SK-N-SH (cell line): ENCODE measurements at regions not wholly inside any gene's neighbourhood (a gene's known extent, or its start where the extent isn't known, plus 50 kb on each side); places are given as distances from the start of the nearest gene placed in this dataset.

Source experiments
- CTCF ChIA-PET: fragments of 300-600, 350-600 bp; formaldehyde crosslinking; extraction: SDS; loops from one replicate; lab custom pipeline; 2021; lab: Yijun Ruan, JAX
- POLR2A ChIA-PET: fragments of 350-600 bp; sonication (Branson Sonifier 250); formaldehyde crosslinking; extraction: SDS; loops from one replicate; lab custom pipeline; 2020; ENCODE audit warnings: antibody characterized with exemption, inconsistent platforms; lab: Yijun Ruan, JAX
- DNase-seq: peaks from one replicate; pipeline ENCODE4 v3.0.0; 2012
- H2AFZ ChIP-seq: fragments of 200-600 bp; sonication (generic); 2 replicates; pipeline ENCODE4 v1.8.1; 2016; ENCODE audit warnings: antibody characterized with exemption, mild to moderate bottlenecking, low read depth
- H3F3A ChIP-seq: fragments of 200-600 bp; sonication (generic); replicated peaks from 2 replicates; pipeline ENCODE3; 2016; ENCODE audit warnings: antibody characterized with exemption, mild to moderate bottlenecking; ENCODE audit not compliant: insufficient read depth
- H3K27ac ChIP-seq, 2 experiments: fragments of 200-500 bp in 1 of 2; fragments of 200-600 bp in 1 of 2; sonication (Bioruptor generic) in 1 of 2; sonication (generic), shearing (Covaris generic) in 1 of 2; 2 replicates each; pipeline versions ENCODE4 v1.5.1 to v1.6.1; 2014 to 2016; ENCODE audit warnings: low read depth in 2 of 2, inconsistent platforms in 1 of 2, low read length in 1 of 2, mild to moderate bottlenecking in 1 of 2, mixed read lengths in 1 of 2
- H3K27me3 ChIP-seq: fragments of 200-600 bp; sonication (generic), shearing (Covaris generic); 2 replicates; pipeline ENCODE4 v1.6.1; 2016; ENCODE audit warnings: mixed run types; ENCODE audit not compliant: insufficient read depth
- H3K36me3 ChIP-seq, 2 experiments: fragments of 200-500 bp in 1 of 2; fragments of 200-600 bp in 1 of 2; sonication (Bioruptor generic) in 1 of 2; sonication (generic) in 1 of 2; replicated peaks in 1 of 2; 2 replicates each; pipeline versions ENCODE3 to v1.5.1; 2014 to 2016; ENCODE audit warnings: low read length in 1 of 2, mild to moderate bottlenecking in 1 of 2; ENCODE audit not compliant: insufficient read depth in 2 of 2, control insufficient read depth in 1 of 2
- H3K4me1 ChIP-seq, 2 experiments: fragments of 200-500 bp in 1 of 2; fragments of 200-600 bp in 1 of 2; sonication (Bioruptor generic) in 1 of 2; sonication (generic), shearing (Covaris generic) in 1 of 2; 2 replicates each; pipeline versions ENCODE4 v1.5.1 to v1.6.1; 2014 to 2016; ENCODE audit warnings: low read depth in 1 of 2, low read length in 1 of 2, mixed run types in 1 of 2; ENCODE audit not compliant: insufficient read depth in 2 of 2, control insufficient read depth in 1 of 2
- H3K4me2 ChIP-seq: fragments of 200-600 bp; sonication (generic), shearing (Covaris generic); 2 replicates; pipeline ENCODE4 v1.6.1; 2017; ENCODE audit warnings: mixed run types
- H3K4me3 ChIP-seq, 2 experiments: fragments of 200-500 bp in 1 of 2; fragments of 200-600 bp in 1 of 2; sonication (Bioruptor generic) in 1 of 2; sonication (generic), shearing (Covaris generic) in 1 of 2; 2 replicates each; pipeline versions ENCODE4 v1.5.1 to v1.8.1; 2014 to 2016; ENCODE audit warnings: low read depth in 2 of 2, inconsistent platforms in 1 of 2, low read length in 1 of 2, mild to moderate bottlenecking in 1 of 2, mixed read lengths in 1 of 2, moderate library complexity in 1 of 2
- H3K79me2 ChIP-seq: fragments of 200-600 bp; sonication (generic); 2 replicates; pipeline ENCODE4 v1.8.1; 2017; ENCODE audit warnings: mild to moderate bottlenecking; ENCODE audit not compliant: insufficient read depth
- H3K9ac ChIP-seq: fragments of 200-600 bp; sonication (generic); 2 replicates; pipeline ENCODE4 v1.6.1; 2017; ENCODE audit warnings: mixed run types
- H3K9me2 ChIP-seq: fragments of 200-600 bp; sonication (generic); 2 replicates; pipeline ENCODE4 v1.6.1; 2017; ENCODE audit warnings: mixed run types
- H3K9me3 ChIP-seq: fragments of 200-600 bp; sonication (generic); 2 replicates; pipeline ENCODE4 v1.6.1; 2017; ENCODE audit warnings: mixed run types, mild to moderate bottlenecking, moderate library complexity
- H4K20me1 ChIP-seq: fragments of 200-600 bp; sonication (generic); 2 replicates; pipeline ENCODE4 v1.6.1; 2017; ENCODE audit warnings: mild to moderate bottlenecking, mixed run types; ENCODE audit not compliant: insufficient read depth
- CHD2 ChIP-seq: fragments of 150-350 bp; IDR thresholded peaks from 2 replicates; pipeline ENCODE4 v1.6.1; 2018; ENCODE audit warnings: low read length; ENCODE audit not compliant: partially characterized antibody
- EZH2phosphoT487 ChIP-seq: fragments of 200-600 bp; sonication (generic); IDR thresholded peaks from 2 replicates; pipeline ENCODE4 v1.6.1; 2017; ENCODE audit warnings: low read depth, mixed run types, mild to moderate bottlenecking, antibody characterized with exemption, moderate library complexity, borderline replicate concordance
- FOSL2 ChIP-seq: IDR thresholded peaks from 2 replicates; pipeline ENCODE4 v1.4.0; 2012; ENCODE audit warnings: low read depth, mild to moderate bottlenecking, moderate library complexity, borderline replicate concordance
- GABPA ChIP-seq: IDR thresholded peaks from 2 replicates; pipeline ENCODE4 v1.4.0; 2012; ENCODE audit warnings: low read depth, mild to moderate bottlenecking
- JUND ChIP-seq: IDR thresholded peaks from 2 replicates; pipeline ENCODE4 v1.4.0; 2012
- MEF2A ChIP-seq: IDR thresholded peaks from 2 replicates; pipeline ENCODE4 v1.4.0; 2012; ENCODE audit warnings: low read depth, borderline replicate concordance
- MXI1 ChIP-seq: IDR thresholded peaks from 2 replicates; pipeline ENCODE4 v1.6.1; 2012; ENCODE audit warnings: mild to moderate bottlenecking, low read depth, low read length, improper control_type of control experiment
- POLR2AphosphoS5 ChIP-seq: IDR thresholded peaks from 2 replicates; pipeline ENCODE4 v1.6.1; 2012; ENCODE audit warnings: low read depth, low read length
- SIN3A ChIP-seq: IDR thresholded peaks from 2 replicates; pipeline ENCODE4 v1.6.1; 2012; ENCODE audit warnings: low read depth, mild to moderate bottlenecking, low read length, moderate library complexity, borderline replicate concordance
- TAF1 ChIP-seq: IDR thresholded peaks from 2 replicates; pipeline ENCODE4 v1.6.1; 2012; ENCODE audit warnings: low read depth, mild to moderate bottlenecking, low read length, moderate library complexity, borderline replicate concordance
- TCF12 ChIP-seq: IDR thresholded peaks from 2 replicates; pipeline ENCODE4 v1.4.0; 2012
- TEAD4 ChIP-seq: IDR thresholded peaks from 2 replicates; pipeline ENCODE4 v1.4.0; 2012; ENCODE audit warnings: mild to moderate bottlenecking, borderline replicate concordance; ENCODE audit not compliant: insufficient read depth
- WGBS: methylation state at CpG from one replicate; pipeline ENCODE4 v1.1.6; 2017; ENCODE audit warnings: low lambda C conversion rate; 5-methylcytosine and 5-hydroxymethylcytosine counted together
- TF ChIP-seq, protein P1 (sequence below): fragments of 150-350 bp; IDR thresholded peaks from 2 replicates; pipeline ENCODE4 v1.6.1; 2017; ENCODE audit warnings: antibody characterized with exemption, low read length, low read depth, borderline replicate concordance
- TF ChIP-seq, protein P2 (sequence below): IDR thresholded peaks from 2 replicates; pipeline ENCODE4 v1.4.0; 2012; ENCODE audit warnings: low read depth
- TF ChIP-seq, protein P3 (sequence below): IDR thresholded peaks from 2 replicates; pipeline ENCODE4 v1.4.0; 2012; ENCODE audit warnings: low read depth, borderline replicate concordance
- TF ChIP-seq, protein P4 (sequence below): fragments of 150-350 bp; IDR thresholded peaks from 2 replicates; pipeline ENCODE4 v1.6.1; 2016; ENCODE audit warnings: mild to moderate bottlenecking, low read depth, low read length
- TF ChIP-seq, protein P5 (sequence below): fragments of 200-600 bp; sonication (generic); IDR thresholded peaks from 2 replicates; pipeline ENCODE4 v1.6.1; 2017; ENCODE audit warnings: antibody characterized with exemption, mild to moderate bottlenecking, moderate library complexity

DNA sequence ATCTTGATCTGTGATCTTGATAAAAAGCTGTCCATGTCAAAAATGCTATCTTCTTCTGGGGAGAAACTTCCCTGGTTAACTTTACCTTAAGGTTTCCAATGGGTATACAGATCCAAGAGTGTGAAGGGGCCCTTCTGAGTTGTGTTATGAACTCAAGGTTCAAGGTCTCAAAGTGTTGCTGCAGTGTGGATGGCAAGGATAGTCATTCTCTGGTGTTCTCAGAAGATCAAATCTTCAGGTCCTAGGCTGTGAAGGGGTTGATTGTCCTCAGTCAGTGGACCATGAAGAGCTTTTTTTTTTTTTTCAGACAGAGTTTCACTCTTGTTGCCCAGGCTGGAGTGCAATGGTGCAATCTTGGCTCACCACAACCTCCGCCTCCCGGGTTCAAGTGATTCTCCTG is 114.4 kb downstream of the SPTSSA start (continued):
- TF ChIP-seq, protein P1, sequence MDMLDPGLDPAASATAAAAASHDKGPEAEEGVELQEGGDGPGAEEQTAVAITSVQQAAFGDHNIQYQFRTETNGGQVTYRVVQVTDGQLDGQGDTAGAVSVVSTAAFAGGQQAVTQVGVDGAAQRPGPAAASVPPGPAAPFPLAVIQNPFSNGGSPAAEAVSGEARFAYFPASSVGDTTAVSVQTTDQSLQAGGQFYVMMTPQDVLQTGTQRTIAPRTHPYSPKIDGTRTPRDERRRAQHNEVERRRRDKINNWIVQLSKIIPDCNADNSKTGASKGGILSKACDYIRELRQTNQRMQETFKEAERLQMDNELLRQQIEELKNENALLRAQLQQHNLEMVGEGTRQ, result no peak
- no peak for TF ChIP-seq GABPA
- TF ChIP-seq, protein P2, sequence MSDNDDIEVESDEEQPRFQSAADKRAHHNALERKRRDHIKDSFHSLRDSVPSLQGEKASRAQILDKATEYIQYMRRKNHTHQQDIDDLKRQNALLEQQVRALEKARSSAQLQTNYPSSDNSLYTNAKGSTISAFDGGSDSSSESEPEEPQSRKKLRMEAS, result no peak
- TF ChIP-seq, all 33 proteins: peak for 0

DNA sequence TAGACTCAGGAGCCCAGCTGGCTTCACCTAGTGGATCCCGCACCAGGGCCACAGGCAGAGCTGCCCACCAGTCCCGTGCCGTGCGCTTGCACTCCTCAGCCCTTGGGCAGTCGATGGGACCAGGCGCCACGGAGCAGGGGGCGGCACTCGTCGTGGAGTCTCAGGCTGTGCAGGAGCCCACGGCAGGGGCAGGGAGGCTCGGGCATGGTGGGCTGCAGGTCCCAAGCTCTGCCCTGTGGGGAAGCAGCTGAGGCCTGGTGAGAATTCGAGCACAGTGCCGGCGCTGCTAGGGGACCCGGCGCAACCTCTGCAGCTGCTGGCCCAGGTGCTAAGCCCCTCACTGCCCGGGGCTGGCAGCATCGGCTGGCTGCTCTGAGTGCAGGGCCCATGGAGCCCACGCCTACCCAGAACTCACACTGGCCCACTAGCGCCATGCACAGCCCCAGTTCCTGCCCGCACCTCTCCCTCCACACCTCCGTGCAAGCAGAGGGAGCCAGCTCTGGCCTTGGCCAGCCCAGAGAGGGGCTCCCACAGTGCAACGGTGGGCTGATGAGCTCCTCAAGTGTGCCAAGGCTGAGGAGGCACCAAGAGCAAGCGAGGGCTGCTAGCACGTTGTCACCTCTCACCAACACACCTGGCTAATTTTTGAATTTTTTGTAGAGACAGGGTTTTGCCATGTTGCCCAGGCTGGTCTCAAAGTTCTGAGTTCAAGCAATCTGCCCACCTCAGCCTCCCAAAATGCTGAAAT is 116.1 kb downstream of the SPTSSA start:
- Histone ChIP-seq H4K20me1 (no peaks in the 10 kb centered on the region), H3K4me3 (no peak overlapping the region)
- TF ChIP-seq, protein P2, result no peak
- TF ChIP-seq JUND (no peak), EZH2phosphoT487 (no peak), MEF2A (no peak), FOSL2 (no peak), TEAD4 (no peak), TCF12 (no peak), TAF1 (no peak), CHD2 (no peak), MXI1 (no peak), POLR2AphosphoS5 (no peak), SIN3A (no peak)
- TF ChIP-seq, protein P3, sequence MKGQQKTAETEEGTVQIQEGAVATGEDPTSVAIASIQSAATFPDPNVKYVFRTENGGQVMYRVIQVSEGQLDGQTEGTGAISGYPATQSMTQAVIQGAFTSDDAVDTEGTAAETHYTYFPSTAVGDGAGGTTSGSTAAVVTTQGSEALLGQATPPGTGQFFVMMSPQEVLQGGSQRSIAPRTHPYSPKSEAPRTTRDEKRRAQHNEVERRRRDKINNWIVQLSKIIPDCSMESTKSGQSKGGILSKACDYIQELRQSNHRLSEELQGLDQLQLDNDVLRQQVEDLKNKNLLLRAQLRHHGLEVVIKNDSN, result no peak
- TF ChIP-seq, protein P4, sequence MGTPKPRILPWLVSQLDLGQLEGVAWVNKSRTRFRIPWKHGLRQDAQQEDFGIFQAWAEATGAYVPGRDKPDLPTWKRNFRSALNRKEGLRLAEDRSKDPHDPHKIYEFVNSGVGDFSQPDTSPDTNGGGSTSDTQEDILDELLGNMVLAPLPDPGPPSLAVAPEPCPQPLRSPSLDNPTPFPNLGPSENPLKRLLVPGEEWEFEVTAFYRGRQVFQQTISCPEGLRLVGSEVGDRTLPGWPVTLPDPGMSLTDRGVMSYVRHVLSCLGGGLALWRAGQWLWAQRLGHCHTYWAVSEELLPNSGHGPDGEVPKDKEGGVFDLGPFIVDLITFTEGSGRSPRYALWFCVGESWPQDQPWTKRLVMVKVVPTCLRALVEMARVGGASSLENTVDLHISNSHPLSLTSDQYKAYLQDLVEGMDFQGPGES, result no peak
- TF ChIP-seq, protein P5, sequence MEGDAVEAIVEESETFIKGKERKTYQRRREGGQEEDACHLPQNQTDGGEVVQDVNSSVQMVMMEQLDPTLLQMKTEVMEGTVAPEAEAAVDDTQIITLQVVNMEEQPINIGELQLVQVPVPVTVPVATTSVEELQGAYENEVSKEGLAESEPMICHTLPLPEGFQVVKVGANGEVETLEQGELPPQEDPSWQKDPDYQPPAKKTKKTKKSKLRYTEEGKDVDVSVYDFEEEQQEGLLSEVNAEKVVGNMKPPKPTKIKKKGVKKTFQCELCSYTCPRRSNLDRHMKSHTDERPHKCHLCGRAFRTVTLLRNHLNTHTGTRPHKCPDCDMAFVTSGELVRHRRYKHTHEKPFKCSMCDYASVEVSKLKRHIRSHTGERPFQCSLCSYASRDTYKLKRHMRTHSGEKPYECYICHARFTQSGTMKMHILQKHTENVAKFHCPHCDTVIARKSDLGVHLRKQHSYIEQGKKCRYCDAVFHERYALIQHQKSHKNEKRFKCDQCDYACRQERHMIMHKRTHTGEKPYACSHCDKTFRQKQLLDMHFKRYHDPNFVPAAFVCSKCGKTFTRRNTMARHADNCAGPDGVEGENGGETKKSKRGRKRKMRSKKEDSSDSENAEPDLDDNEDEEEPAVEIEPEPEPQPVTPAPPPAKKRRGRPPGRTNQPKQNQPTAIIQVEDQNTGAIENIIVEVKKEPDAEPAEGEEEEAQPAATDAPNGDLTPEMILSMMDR, result no peak
- TF ChIP-seq, all 33 proteins: peak for 0
- Histone ChIP-seq H3K27ac (no peak overlapping the region), H3K27me3 (no peaks in the 10 kb centered on the region), H3F3A (peaks cover under 1% of the 10 kb centered on the region), H3K9me2 (no peaks in the 10 kb centered on the region), H3K4me2 (no peak overlapping the region), H3K9me3 (no peaks in the 10 kb centered on the region), H3K36me3 (no peaks in the 10 kb centered on the region), H3K4me1 (no peaks in the 10 kb centered on the region), H3K9ac (no peak overlapping the region), H2AFZ (no peak overlapping the region), H3K79me2 (no peaks in the 10 kb centered on the region)
- ChIA-PET POLR2A (no interaction called here), CTCF (interaction anchor here (0.9 to 1.2 kb wide), 2 partner anchors 14 to 15 kb away, joined by 3 read pairs; no protein-coding TSS in a partner anchor)
- no peak for DNase-seq
- WGBS, result 86% methylated on average over 18 of the region's 26 CpGs
